DOHH2 (cell line): ENCODE measurements at regions not wholly inside any gene's neighbourhood (a gene's known extent, or its start where the extent isn't known, plus 50 kb on each side); places are given as distances from the start of the nearest gene placed in this dataset.

Source experiments
- CTCF ChIP-seq: fragments of 200-600 bp; sonication (generic); IDR thresholded peaks from one replicate; pipeline ENCODE4 v1.5.1; 2014; ENCODE audit warnings: antibody characterized with exemption, mild to moderate bottlenecking, low read depth, low read length; ENCODE audit not compliant: poor library complexity, severe bottlenecking
- EZH2phosphoT487 ChIP-seq: fragments of 200-600 bp; sonication (generic); IDR thresholded peaks from 2 replicates; pipeline ENCODE4 v1.6.1; 2017; ENCODE audit warnings: borderline replicate concordance, mild to moderate bottlenecking, antibody characterized with exemption, low read length, moderate library complexity, mixed read lengths

- TF ChIP-seq CTCF (no peak), EZH2phosphoT487 (no peak)
Measured at GRCh38 chr18:61699397-61700110, 193.3 kb downstream of the RNF152 start.
